OCI-LY1 (cell line): ENCODE measurements at regions not wholly inside any gene's neighbourhood (a gene's known extent, or its start where the extent isn't known, plus 50 kb on each side); places are given as distances from the start of the nearest gene placed in this dataset.

Experiments
- H2AFZ ChIP-seq: fragments of 200-600 bp; sonication (generic), shearing (Covaris generic); 2 replicates; pipeline ENCODE4 v1.6.0; 2014; ENCODE audit warnings: antibody characterized with exemption, mild to moderate bottlenecking, low read length
- H3F3A ChIP-seq: fragments of 200-600 bp; sonication (generic), shearing (Covaris generic); 2 replicates; pipeline ENCODE4 v1.6.0; 2014; ENCODE audit warnings: mild to moderate bottlenecking, antibody characterized with exemption, low read length, moderate library complexity; ENCODE audit not compliant: insufficient read depth
- H3K27ac ChIP-seq: fragments of 200-600 bp; sonication (generic); 2 replicates; pipeline ENCODE4 v1.5.1; 2014; ENCODE audit warnings: low read length, mixed run types, mild to moderate bottlenecking, low read depth; ENCODE audit not compliant: poor library complexity, severe bottlenecking
- H3K27me3 ChIP-seq: fragments of 200-600 bp; sonication (generic); 2 replicates; pipeline ENCODE4 v1.6.0; 2014; ENCODE audit warnings: antibody characterized with exemption, mild to moderate bottlenecking, low read length, moderate library complexity; ENCODE audit not compliant: insufficient read depth
- H3K36me3 ChIP-seq: fragments of 200-600 bp; sonication (generic); 2 replicates; pipeline ENCODE4 v1.6.1; 2014; ENCODE audit warnings: mild to moderate bottlenecking, antibody characterized with exemption, low read length, moderate library complexity, mixed read lengths; ENCODE audit not compliant: insufficient read depth
- H3K4me1 ChIP-seq: fragments of 200-600 bp; sonication (generic); 2 replicates; pipeline ENCODE4 v1.5.1; 2014; ENCODE audit warnings: mild to moderate bottlenecking, low read length, moderate library complexity; ENCODE audit not compliant: insufficient read depth, severe bottlenecking
- H3K4me2 ChIP-seq: fragments of 200-600 bp; sonication (generic), shearing (Covaris generic); 2 replicates; pipeline ENCODE4 v1.6.1; 2014; ENCODE audit warnings: low read length
- H3K4me3 ChIP-seq: fragments of 200-600 bp; sonication (generic); 2 replicates; pipeline ENCODE4 v1.5.1; 2014; ENCODE audit warnings: low read length, low read depth, mild to moderate bottlenecking, mixed read lengths; ENCODE audit not compliant: poor library complexity, severe bottlenecking
- H3K79me2 ChIP-seq: fragments of 200-600 bp; shearing (Covaris generic); 2 replicates; pipeline ENCODE4 v1.6.1; 2016; ENCODE audit warnings: mixed run types, low read length, mixed read lengths; ENCODE audit not compliant: insufficient read depth
- H3K9ac ChIP-seq: fragments of 200-600 bp; sonication (generic), shearing (Covaris generic); 2 replicates; pipeline ENCODE4 v1.6.1; 2014; ENCODE audit warnings: mild to moderate bottlenecking, low read length, mixed read lengths
- H3K9me2 ChIP-seq: fragments of 200-600 bp; sonication (generic), shearing (Covaris generic); 2 replicates; pipeline ENCODE4 v1.6.1; 2014; ENCODE audit warnings: low read depth, mild to moderate bottlenecking, low read length, mixed read lengths
- H3K9me3 ChIP-seq: fragments of 200-600 bp; shearing (Covaris generic); 2 replicates; pipeline ENCODE4 v1.6.1; 2014; ENCODE audit warnings: low read length, mixed read lengths
- H4K20me1 ChIP-seq: fragments of 200-600 bp; sonication (generic), shearing (Covaris generic); 2 replicates; pipeline ENCODE4 v1.6.0; 2016; ENCODE audit warnings: mild to moderate bottlenecking, low read length; ENCODE audit not compliant: insufficient read depth
- CTCF ChIP-seq: fragments of 200-600 bp; sonication (generic), shearing (Covaris generic); IDR thresholded peaks from 2 replicates; pipeline ENCODE4 v1.5.1; 2017; ENCODE audit warnings: mild to moderate bottlenecking, antibody characterized with exemption, low read length, moderate library complexity, mixed read lengths
- EZH2 ChIP-seq: fragments of 200-600 bp; sonication (generic), shearing (Covaris generic); IDR thresholded peaks from 2 replicates; pipeline ENCODE4 v1.8.0; 2017; ENCODE audit warnings: borderline replicate concordance, mixed run types, mild to moderate bottlenecking, antibody characterized with exemption, low read length, moderate library complexity, mixed read lengths

GRCh38 chr4:11876104-11876503 is 447.4 kb upstream of the HS3ST1 start:
- no peak overlapping the region for H3K4me2 ChIP-seq
- H3K36me3 ChIP-seq, result no peaks in the 10 kb centered on the region
- no peak overlapping the region for H3K4me3 ChIP-seq
- H3K4me1 ChIP-seq, result no peaks in the 10 kb centered on the region
- TF ChIP-seq EZH2 (no peak), CTCF (no peak)
- no peak overlapping the region for H3K27ac ChIP-seq
- H3F3A ChIP-seq, result no peaks in the 10 kb centered on the region
- H3K9ac ChIP-seq, result no peak overlapping the region
- H2AFZ ChIP-seq, result no peak overlapping the region
- no peaks in the 10 kb centered on the region for H4K20me1 ChIP-seq
- H3K9me3 ChIP-seq, result no peaks in the 10 kb centered on the region
- H3K27me3 ChIP-seq, result no peaks in the 10 kb centered on the region
- no peaks in the 10 kb centered on the region for H3K79me2 ChIP-seq
- no peaks in the 10 kb centered on the region for H3K9me2 ChIP-seq

GRCh38 chr4:11869191-11869870 is 440.6 kb upstream of the HS3ST1 start:
- Histone ChIP-seq H4K20me1 (no peaks in the 10 kb centered on the region), H3F3A (no peaks in the 10 kb centered on the region), H3K9me2 (no peaks in the 10 kb centered on the region), H3K4me2 (no peak overlapping the region), H2AFZ (no peak overlapping the region), H3K27ac (no peak overlapping the region), H3K79me2 (no peaks in the 10 kb centered on the region), H3K9me3 (no peaks in the 10 kb centered on the region), H3K36me3 (no peaks in the 10 kb centered on the region), H3K9ac (no peak overlapping the region), H3K27me3 (no peaks in the 10 kb centered on the region), H3K4me3 (no peak overlapping the region), H3K4me1 (no peaks in the 10 kb centered on the region)
- no peak for TF ChIP-seq CTCF
- TF ChIP-seq EZH2, result no peak

- Histone ChIP-seq H3K9me2 (no peaks in the 10 kb centered on the region), H3K27ac (no peak overlapping the region), H3K36me3 (no peaks in the 10 kb centered on the region), H3K27me3 (no peaks in the 10 kb centered on the region), H4K20me1 (no peaks in the 10 kb centered on the region), H3K4me3 (no peak overlapping the region), H3F3A (no peaks in the 10 kb centered on the region), H3K79me2 (no peaks in the 10 kb centered on the region), H3K4me1 (no peaks in the 10 kb centered on the region), H3K9ac (no peak overlapping the region), H3K4me2 (no peak overlapping the region), H2AFZ (no peak overlapping the region), H3K9me3 (no peaks in the 10 kb centered on the region)
- TF ChIP-seq CTCF (no peak), EZH2 (no peak)
Measured at GRCh38 chr4:11866391-11866790, 437.7 kb upstream of the HS3ST1 start.
